Stimulated activated memory B cell treated with anti-CD40 and anti-IgM and Interleukin-4, amounts not matched to agents 10 μg/mL and 1 μg/mL and 100 μg/mL, for 72 hours (primary cell): ENCODE measurements at regions not wholly inside any gene's neighbourhood (a gene's known extent, or its start where the extent isn't known, plus 50 kb on each side); places are given as distances from the start of the nearest gene placed in this dataset.

Experiments used
- ATAC-seq: fragments of 150-1000 bp; cut with Tn5 transposase; 2 replicates; pipeline ENCODE4 v1.10.0; 2021
- H3K27ac Mint-ChIP-seq: one replicate; pipeline ENCODE4 v1.8.0; 2022; ENCODE audit warnings: mild to moderate bottlenecking, mixed read lengths
- H3K27me3 Mint-ChIP-seq: one replicate; pipeline ENCODE4 v1.8.0; 2022; ENCODE audit warnings: mixed read lengths
- H3K36me3 Mint-ChIP-seq: one replicate; pipeline ENCODE4 v1.8.0; 2022; ENCODE audit warnings: mixed read lengths
- H3K4me1 Mint-ChIP-seq: one replicate; pipeline ENCODE4 v1.8.0; 2022; ENCODE audit warnings: mixed read lengths
- H3K4me3 Mint-ChIP-seq: one replicate; pipeline ENCODE4 v1.8.0; 2022; ENCODE audit warnings: mild to moderate bottlenecking, moderate library complexity, mixed read lengths
- H3K9me3 Mint-ChIP-seq: one replicate; pipeline ENCODE4 v1.8.0; 2022; ENCODE audit warnings: mixed read lengths

- ATAC-seq = no peak
- Mint-ChIP-seq H3K4me1 (peaks cover 1% of the 10 kb centered on the region), H3K27ac (no peak overlapping the region), H3K36me3 (no peaks in the 10 kb centered on the region), H3K27me3 (no peaks in the 10 kb centered on the region), H3K4me3 (no peak overlapping the region), H3K9me3 (no peaks in the 10 kb centered on the region)
Observed at GRCh38 chr22:46084943-46085827, 65.1 kb upstream of the PPARA start.

- Mint-ChIP-seq H3K27ac (no peak overlapping the region), H3K9me3 (no peaks in the 10 kb centered on the region), H3K36me3 (no peaks in the 10 kb centered on the region), H3K27me3 (no peaks in the 10 kb centered on the region), H3K4me3 (no peak overlapping the region), H3K4me1 (peaks cover 8% of the 10 kb centered on the region)
- ATAC-seq = no peak
Observed at GRCh38 chr22:46085828-46086576, 64.3 kb upstream of the PPARA start.

GRCh38 chr22:46086577-46087335, 63.6 kb upstream of the PPARA start:
- no peak for ATAC-seq
- Mint-ChIP-seq H3K4me3 (no peak overlapping the region), H3K36me3 (no peaks in the 10 kb centered on the region), H3K4me1 (peaks cover 8% of the 10 kb centered on the region), H3K9me3 (no peaks in the 10 kb centered on the region), H3K27ac (no peak overlapping the region), H3K27me3 (no peaks in the 10 kb centered on the region)

GRCh38 chr22:46087336-46087690, 63.0 kb upstream of the PPARA start:
- peaks cover 8% of the 10 kb centered on the region for H3K4me1 Mint-ChIP-seq
- ATAC-seq = no peak
- no peaks in the 10 kb centered on the region for H3K36me3 Mint-ChIP-seq
- no peaks in the 10 kb centered on the region for H3K27me3 Mint-ChIP-seq
- H3K9me3 Mint-ChIP-seq = no peaks in the 10 kb centered on the region
- no peak overlapping the region for H3K4me3 Mint-ChIP-seq
- H3K27ac Mint-ChIP-seq = no peak overlapping the region

- H3K36me3 Mint-ChIP-seq = no peaks in the 10 kb centered on the region
- no peaks in the 10 kb centered on the region for H3K9me3 Mint-ChIP-seq
- H3K27me3 Mint-ChIP-seq = no peaks in the 10 kb centered on the region
- no peak overlapping the region for H3K27ac Mint-ChIP-seq
- no peak overlapping the region for H3K4me3 Mint-ChIP-seq
- ATAC-seq = no peak
- H3K4me1 Mint-ChIP-seq = peaks cover 8% of the 10 kb centered on the region
Observed at GRCh38 chr22:46087816-46088277, 62.5 kb upstream of the PPARA start.

- Mint-ChIP-seq H3K27me3 (no peaks in the 10 kb centered on the region), H3K4me3 (no peak overlapping the region), H3K9me3 (no peaks in the 10 kb centered on the region), H3K36me3 (no peaks in the 10 kb centered on the region), H3K27ac (no peak overlapping the region), H3K4me1 (peaks cover 8% of the 10 kb centered on the region)
- ATAC-seq = no peak
Observed at GRCh38 chr22:46088541-46089311, 61.6 kb upstream of the PPARA start.

GRCh38 chr22:46089426-46090035, 60.8 kb upstream of the PPARA start:
- Mint-ChIP-seq H3K36me3 (no peaks in the 10 kb centered on the region), H3K27ac (no peak overlapping the region), H3K4me1 (peaks cover 8% of the 10 kb centered on the region), H3K9me3 (no peaks in the 10 kb centered on the region), H3K27me3 (no peaks in the 10 kb centered on the region), H3K4me3 (no peak overlapping the region)
- ATAC-seq = no peak

GRCh38 chr22:46090036-46090591, 60.2 kb upstream of the PPARA start:
- Mint-ChIP-seq H3K9me3 (no peaks in the 10 kb centered on the region), H3K27ac (no peak overlapping the region), H3K36me3 (no peaks in the 10 kb centered on the region), H3K4me1 (peaks cover 8% of the 10 kb centered on the region), H3K4me3 (no peak overlapping the region), H3K27me3 (no peaks in the 10 kb centered on the region)
- no peak for ATAC-seq

- Mint-ChIP-seq H3K27ac (no peak overlapping the region), H3K36me3 (no peaks in the 10 kb centered on the region), H3K4me1 (peaks cover 8% of the 10 kb centered on the region), H3K9me3 (no peaks in the 10 kb centered on the region), H3K27me3 (no peaks in the 10 kb centered on the region), H3K4me3 (no peak overlapping the region)
- no peak for ATAC-seq
Observed at GRCh38 chr22:46090631-46091201, 59.6 kb upstream of the PPARA start.

GRCh38 chr22:46091277-46091977, 58.9 kb upstream of the PPARA start:
- Mint-ChIP-seq H3K9me3 (no peaks in the 10 kb centered on the region), H3K27ac (no peak overlapping the region), H3K36me3 (no peaks in the 10 kb centered on the region), H3K4me1 (peaks cover 8% of the 10 kb centered on the region), H3K4me3 (no peak overlapping the region), H3K27me3 (no peaks in the 10 kb centered on the region)
- no peak for ATAC-seq

- no peak for ATAC-seq
- Mint-ChIP-seq H3K9me3 (no peaks in the 10 kb centered on the region), H3K4me1 (peaks cover 8% of the 10 kb centered on the region), H3K27me3 (no peaks in the 10 kb centered on the region), H3K4me3 (no peak overlapping the region), H3K36me3 (no peaks in the 10 kb centered on the region), H3K27ac (no peak overlapping the region)
Observed at GRCh38 chr22:46092011-46092410, 58.3 kb upstream of the PPARA start.

GRCh38 chr22:46092670-46093410, 57.5 kb upstream of the PPARA start:
- Mint-ChIP-seq H3K4me3 (no peak overlapping the region), H3K9me3 (no peaks in the 10 kb centered on the region), H3K27me3 (no peaks in the 10 kb centered on the region), H3K4me1 (peaks cover 8% of the 10 kb centered on the region), H3K27ac (no peak overlapping the region), H3K36me3 (no peaks in the 10 kb centered on the region)
- no peak for ATAC-seq

GRCh38 chr22:46093796-46094195, 56.5 kb upstream of the PPARA start:
- no peak overlapping the region for H3K27ac Mint-ChIP-seq
- peaks cover 8% of the 10 kb centered on the region for H3K4me1 Mint-ChIP-seq
- H3K36me3 Mint-ChIP-seq = no peaks in the 10 kb centered on the region
- ATAC-seq = no peak
- H3K9me3 Mint-ChIP-seq = no peaks in the 10 kb centered on the region
- no peak overlapping the region for H3K4me3 Mint-ChIP-seq
- no peaks in the 10 kb centered on the region for H3K27me3 Mint-ChIP-seq
